ENCODE measurements at regions not wholly inside any gene's neighbourhood (a gene's known extent, or its start where the extent isn't known, plus 50 kb on each side); places are given as distances from the start of the nearest gene placed in this dataset.

DNA sequence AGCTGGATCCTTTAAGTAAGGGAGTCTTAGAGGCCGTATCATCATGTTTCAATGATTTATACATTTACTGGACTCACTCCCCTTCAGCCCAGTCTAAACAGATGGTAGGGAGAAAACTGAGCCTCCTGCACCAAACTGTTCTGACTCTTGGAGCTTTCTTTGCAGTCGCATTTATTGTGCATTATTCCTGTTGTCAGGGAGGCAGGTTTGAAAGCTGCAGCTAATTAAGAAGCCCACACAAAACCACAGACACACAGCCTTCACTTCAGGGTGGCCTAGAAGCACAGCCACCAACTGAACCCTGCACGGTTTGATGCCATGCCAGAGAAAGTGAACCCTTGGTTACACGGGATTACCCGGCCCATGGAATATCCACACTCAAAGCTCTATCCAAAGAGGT lies 911.0 kb downstream of the UQCRFS1 start:
- no peak overlapping the region for H2BK15ac ChIP-seq (ENCODE audit: low read length)
- no peak for DNase-seq (ENCODE audit: low spot score)
- H3K4me1 ChIP-seq (ENCODE audit: control insufficient read depth in 2 of 2, insufficient read depth in 1 of 2, low read depth in 1 of 2, low read length in 2 of 2), result peaks cover 0 to 4% of the 10 kb centered on the region in 2 donors
- no peak overlapping the region for H3K18ac ChIP-seq (ENCODE audit: low read length)
- H3K4ac ChIP-seq (ENCODE audit: low read length), result no peak overlapping the region
- H2BK5ac ChIP-seq (ENCODE audit: low read length), result no peak overlapping the region
- H3K9me3 ChIP-seq (replicated peaks in 1 of 2; ENCODE audit: control insufficient read depth in 2 of 2, insufficient read depth in 1 of 2, low read depth in 1 of 2, low read length in 2 of 2), result no peaks in the 10 kb centered on the region
- no peaks in the 10 kb centered on the region for H3K79me1 ChIP-seq (ENCODE audit: low read depth, low read length)
- no CpG with 5 or more reads among the region's 5 CpGs for whole genome bisulfite sequencing, 2 donors (ENCODE audit: extremely low coverage in 2 of 2, insufficient read length in 2 of 2, insufficient replicate concordance in 1 of 2)
- no peak overlapping the region for H3K14ac ChIP-seq (ENCODE audit: low read length)
- no peak overlapping the region for H3K4me3 ChIP-seq (ENCODE audit: low read length in 2 of 2)
- no peak overlapping the region for H3K23ac ChIP-seq (ENCODE audit: low read depth, low read length, poor library complexity)
- H3K36me3 ChIP-seq (replicated peaks in 1 of 2; ENCODE audit: control insufficient read depth in 2 of 2, insufficient read depth in 2 of 2, low read length in 2 of 2), result no peaks in the 10 kb centered on the region
- H3K27me3 ChIP-seq (ENCODE audit: control insufficient read depth in 3 of 3, insufficient read depth in 3 of 3, low read depth in 1 of 3, low read length in 3 of 3), result no peaks in the 10 kb centered on the region
- H2BK120ac ChIP-seq (ENCODE audit: low read depth, low read length), result no peak overlapping the region
- no peak overlapping the region for H4K8ac ChIP-seq (ENCODE audit: low read depth, low read length)
- H2BK12ac ChIP-seq (ENCODE audit: low read length), result no peak overlapping the region
- H3K27ac ChIP-seq (replicated peaks; ENCODE audit: low read length), result no peak overlapping the region
- H2AFZ ChIP-seq (ENCODE audit: low read length), result no peak overlapping the region
- no peak overlapping the region for H3K4me2 ChIP-seq (ENCODE audit: insufficient read depth, low read length, poor library complexity, severe bottlenecking)
- H2AK5ac ChIP-seq (ENCODE audit: low read depth, low read length), result no peak overlapping the region
- no peak overlapping the region for H3K9ac ChIP-seq (ENCODE audit: low read depth, low read length, poor library complexity)
- no peak overlapping the region for H4K91ac ChIP-seq (ENCODE audit: low read depth, low read length, poor library complexity)

DNA sequence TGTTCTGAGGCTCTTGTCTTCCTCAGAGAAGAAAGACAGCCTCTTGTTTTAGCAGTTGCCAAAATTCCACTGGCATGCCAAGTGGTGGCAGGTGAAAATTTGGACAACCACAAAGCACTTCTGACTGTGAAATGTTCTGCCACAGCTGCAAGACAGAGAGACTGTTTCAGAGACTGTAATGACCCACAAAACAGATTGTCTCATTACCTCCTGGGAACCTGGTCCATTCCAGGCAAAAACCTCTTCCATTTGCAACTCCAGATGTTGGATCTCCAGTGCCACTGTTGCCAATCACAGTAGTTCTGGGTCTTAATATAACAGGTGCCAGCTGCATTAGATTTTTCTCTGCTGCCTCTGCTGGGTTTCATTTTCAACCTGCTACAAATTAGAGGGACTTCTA lies 911.5 kb downstream of the UQCRFS1 start:
- no peak overlapping the region for H3K27ac ChIP-seq (replicated peaks; ENCODE audit: low read length)
- H2AK5ac ChIP-seq (ENCODE audit: low read depth, low read length), result no peak overlapping the region
- no peak overlapping the region for H2BK120ac ChIP-seq (ENCODE audit: low read depth, low read length)
- no peak overlapping the region for H4K8ac ChIP-seq (ENCODE audit: low read depth, low read length)
- no peak overlapping the region for H3K9ac ChIP-seq (ENCODE audit: low read depth, low read length, poor library complexity)
- H4K91ac ChIP-seq (ENCODE audit: low read depth, low read length, poor library complexity), result no peak overlapping the region
- H3K4me1 ChIP-seq (ENCODE audit: control insufficient read depth in 2 of 2, insufficient read depth in 1 of 2, low read depth in 1 of 2, low read length in 2 of 2), result peaks cover 0 to 4% of the 10 kb centered on the region in 2 donors
- no peak overlapping the region for H2BK15ac ChIP-seq (ENCODE audit: low read length)
- H2BK5ac ChIP-seq (ENCODE audit: low read length), result no peak overlapping the region
- H3K36me3 ChIP-seq (replicated peaks in 1 of 2; ENCODE audit: control insufficient read depth in 2 of 2, insufficient read depth in 2 of 2, low read length in 2 of 2), result no peaks in the 10 kb centered on the region
- no peak overlapping the region for H3K4me2 ChIP-seq (ENCODE audit: insufficient read depth, low read length, poor library complexity, severe bottlenecking)
- H3K4ac ChIP-seq (ENCODE audit: low read length), result no peak overlapping the region
- H3K9me3 ChIP-seq (replicated peaks in 1 of 2; ENCODE audit: control insufficient read depth in 2 of 2, insufficient read depth in 1 of 2, low read depth in 1 of 2, low read length in 2 of 2), result no peaks in the 10 kb centered on the region
- no peak overlapping the region for H3K18ac ChIP-seq (ENCODE audit: low read length)
- H3K4me3 ChIP-seq (ENCODE audit: low read length in 2 of 2), result no peak overlapping the region
- H3K14ac ChIP-seq (ENCODE audit: low read length), result no peak overlapping the region
- no peak overlapping the region for H2AFZ ChIP-seq (ENCODE audit: low read length)
- no peaks in the 10 kb centered on the region for H3K27me3 ChIP-seq (ENCODE audit: control insufficient read depth in 3 of 3, insufficient read depth in 3 of 3, low read depth in 1 of 3, low read length in 3 of 3)
- no peaks in the 10 kb centered on the region for H3K79me1 ChIP-seq (ENCODE audit: low read depth, low read length)
- no peak overlapping the region for H3K23ac ChIP-seq (ENCODE audit: low read depth, low read length, poor library complexity)
- H2BK12ac ChIP-seq (ENCODE audit: low read length), result no peak overlapping the region
- no peak for DNase-seq (ENCODE audit: low spot score)

DNA sequence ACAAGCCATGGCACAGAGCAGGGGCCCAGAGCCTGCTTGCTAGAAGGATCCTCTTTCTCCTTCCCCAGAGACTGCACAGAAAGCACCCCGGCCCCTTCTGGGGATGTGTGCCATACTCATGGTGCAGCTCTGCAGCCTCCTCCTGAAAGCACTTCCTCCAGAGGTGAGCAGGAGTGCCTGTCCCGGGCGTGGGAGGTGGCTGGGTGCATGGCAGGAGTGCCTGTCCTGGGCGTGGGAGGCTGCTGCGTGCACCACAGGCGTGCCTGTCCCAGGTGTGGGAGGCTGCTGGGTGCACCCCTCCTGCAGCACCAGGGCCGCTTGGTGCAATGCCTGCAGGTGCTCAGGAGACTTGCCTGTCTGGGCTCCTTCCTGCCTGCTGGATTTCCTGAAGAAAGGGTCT lies 913.3 kb downstream of the UQCRFS1 start:
- H3K79me1 ChIP-seq (ENCODE audit: low read depth, low read length), result no peaks in the 10 kb centered on the region
- H4K91ac ChIP-seq (ENCODE audit: low read depth, low read length, poor library complexity), result no peak overlapping the region
- no peak overlapping the region for H2BK15ac ChIP-seq (ENCODE audit: low read length)
- H3K27ac ChIP-seq (replicated peaks; ENCODE audit: low read length), result no peak overlapping the region
- H3K4me1 ChIP-seq (ENCODE audit: control insufficient read depth in 2 of 2, insufficient read depth in 1 of 2, low read depth in 1 of 2, low read length in 2 of 2), result peaks cover 0 to 4% of the 10 kb centered on the region in 2 donors
- no peak overlapping the region for H3K4me3 ChIP-seq (ENCODE audit: low read length in 2 of 2)
- H3K36me3 ChIP-seq (replicated peaks in 1 of 2; ENCODE audit: control insufficient read depth in 2 of 2, insufficient read depth in 2 of 2, low read length in 2 of 2), result no peaks in the 10 kb centered on the region
- no peak overlapping the region for H2AK5ac ChIP-seq (ENCODE audit: low read depth, low read length)
- peak overlapping the region; percentile 6 for H2BK120ac ChIP-seq (ENCODE audit: low read depth, low read length)
- no peaks in the 10 kb centered on the region for H3K9me3 ChIP-seq (replicated peaks in 1 of 2; ENCODE audit: control insufficient read depth in 2 of 2, insufficient read depth in 1 of 2, low read depth in 1 of 2, low read length in 2 of 2)
- H4K8ac ChIP-seq (ENCODE audit: low read depth, low read length), result no peak overlapping the region
- H3K27me3 ChIP-seq (ENCODE audit: control insufficient read depth in 3 of 3, insufficient read depth in 3 of 3, low read depth in 1 of 3, low read length in 3 of 3), result no peaks in the 10 kb centered on the region
- no peak overlapping the region for H3K18ac ChIP-seq (ENCODE audit: low read length)
- H2BK5ac ChIP-seq (ENCODE audit: low read length), result no peak overlapping the region
- no peak overlapping the region for H3K9ac ChIP-seq (ENCODE audit: low read depth, low read length, poor library complexity)
- H2AFZ ChIP-seq (ENCODE audit: low read length), result no peak overlapping the region
- H2BK12ac ChIP-seq (ENCODE audit: low read length), result no peak overlapping the region
- H3K4me2 ChIP-seq (ENCODE audit: insufficient read depth, low read length, poor library complexity, severe bottlenecking), result no peak overlapping the region
- DNase-seq (ENCODE audit: low spot score), result no peak
- H3K4ac ChIP-seq (ENCODE audit: low read length), result no peak overlapping the region
- WGBS, 2 donors (ENCODE audit: extremely low coverage in 2 of 2, insufficient read length in 2 of 2, insufficient replicate concordance in 1 of 2), result no CpG with 5 or more reads among the region's 7 CpGs
- H3K14ac ChIP-seq (ENCODE audit: low read length), result no peak overlapping the region
- peak overlapping the region; percentile 67 for H3K23ac ChIP-seq (ENCODE audit: low read depth, low read length, poor library complexity)

DNA sequence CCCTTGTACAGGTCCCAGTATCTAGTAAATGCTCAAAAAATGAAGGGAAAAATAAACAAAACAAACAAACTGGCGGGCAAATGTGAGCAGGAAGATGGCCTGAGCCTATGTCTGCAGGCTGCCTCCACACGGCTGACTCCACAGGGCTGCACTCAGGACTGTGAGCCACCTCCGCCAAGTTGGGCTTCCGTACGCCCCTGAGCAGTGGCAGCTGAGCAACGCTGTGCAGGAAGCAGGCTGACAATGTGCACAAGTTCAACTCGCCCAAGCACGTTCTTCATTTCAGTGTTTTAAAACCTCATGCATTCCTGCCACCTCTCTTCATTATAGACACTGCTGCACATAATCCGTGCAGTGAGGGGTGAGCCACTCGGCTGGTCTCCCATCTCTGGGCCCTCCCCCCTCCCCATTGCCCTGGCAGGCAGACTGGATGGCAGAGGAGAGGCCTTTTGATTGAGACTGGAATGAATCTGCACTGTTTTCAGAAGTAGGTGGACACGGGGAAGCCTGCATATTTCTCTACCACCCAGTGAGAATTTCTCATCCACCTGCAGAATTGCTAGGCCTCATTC lies 915.3 kb downstream of the UQCRFS1 start:
- H2BK15ac ChIP-seq (ENCODE audit: low read length), result no peak overlapping the region
- H4K91ac ChIP-seq (ENCODE audit: low read depth, low read length, poor library complexity), result no peak overlapping the region
- H2BK120ac ChIP-seq (ENCODE audit: low read depth, low read length), result no peak overlapping the region
- no peak overlapping the region for H2BK12ac ChIP-seq (ENCODE audit: low read length)
- no peak overlapping the region for H3K4me2 ChIP-seq (ENCODE audit: insufficient read depth, low read length, poor library complexity, severe bottlenecking)
- no peak overlapping the region for H2AFZ ChIP-seq (ENCODE audit: low read length)
- WGBS, 2 donors (ENCODE audit: extremely low coverage in 2 of 2, insufficient read length in 2 of 2, insufficient replicate concordance in 1 of 2), result no CpG with 5 or more reads among the region's 11 CpGs
- no peaks in the 10 kb centered on the region for H3K9me3 ChIP-seq (replicated peaks in 1 of 2; ENCODE audit: control insufficient read depth in 2 of 2, insufficient read depth in 1 of 2, low read depth in 1 of 2, low read length in 2 of 2)
- no peak overlapping the region for H2BK5ac ChIP-seq (ENCODE audit: low read length)
- H3K9ac ChIP-seq (ENCODE audit: low read depth, low read length, poor library complexity), result no peak overlapping the region
- peaks cover 0 to 12% of the 10 kb centered on the region in 2 donors for H3K4me1 ChIP-seq (ENCODE audit: control insufficient read depth in 2 of 2, insufficient read depth in 1 of 2, low read depth in 1 of 2, low read length in 2 of 2)
- H3K4ac ChIP-seq (ENCODE audit: low read length), result no peak overlapping the region
- no peak overlapping the region for H4K8ac ChIP-seq (ENCODE audit: low read depth, low read length)
- no peak overlapping the region for H3K27ac ChIP-seq (replicated peaks; ENCODE audit: low read length)
- no peak overlapping the region for H3K18ac ChIP-seq (ENCODE audit: low read length)
- no peak for DNase-seq (ENCODE audit: low spot score)
- H3K23ac ChIP-seq (ENCODE audit: low read depth, low read length, poor library complexity), result no peak overlapping the region
- H3K14ac ChIP-seq (ENCODE audit: low read length), result no peak overlapping the region
- no peaks in the 10 kb centered on the region for H3K79me1 ChIP-seq (ENCODE audit: low read depth, low read length)
- H2AK5ac ChIP-seq (ENCODE audit: low read depth, low read length), result no peak overlapping the region
- no peak overlapping the region for H3K4me3 ChIP-seq (ENCODE audit: low read length in 2 of 2)
- H3K27me3 ChIP-seq (ENCODE audit: control insufficient read depth in 3 of 3, insufficient read depth in 3 of 3, low read depth in 1 of 3, low read length in 3 of 3), result no peaks in the 10 kb centered on the region
- H3K36me3 ChIP-seq (replicated peaks in 1 of 2; ENCODE audit: control insufficient read depth in 2 of 2, insufficient read depth in 2 of 2, low read length in 2 of 2), result no peaks in the 10 kb centered on the region

Data from neuronal stem cell (in vitro differentiated cells).